ENCODE measurements at regions not wholly inside any gene's neighbourhood (a gene's known extent, or its start where the extent isn't known, plus 50 kb on each side); places are given as distances from the start of the nearest gene placed in this dataset.

- TF ChIP-seq POLR2AphosphoS5 (IDR thresholded peaks at IDR 0.05; ENCODE audit: low read depth, low read length) (no peak), USF2 (IDR thresholded peaks at IDR 0.05; ENCODE audit: borderline replicate concordance, low read depth, low read length) (no peak), CTCF (IDR thresholded peaks at IDR 0.05) (no peak), RFX5 (IDR thresholded peaks at IDR 0.05; ENCODE audit: low read length) (no peak), RXRA (IDR thresholded peaks at IDR 0.05; ENCODE audit: borderline replicate concordance, low read depth) (no peak), RCOR1 (IDR thresholded peaks at IDR 0.05; ENCODE audit: low read length) (no peak), CHD2 (IDR thresholded peaks at IDR 0.05; ENCODE audit: low read length, partially characterized antibody) (no peak)
Measured at GRCh38 chr5:8410618-8411017, 541.7 kb downstream of the MTRR start.

All from SK-N-SH (cell line).